Peyer's patch (tissue), 4 donors: ENCODE measurements at regions not wholly inside any gene's neighbourhood (a gene's known extent, or its start where the extent isn't known, plus 50 kb on each side); places are given as distances from the start of the nearest gene placed in this dataset.

Experiments
- DNase-seq, 3 donors: peaks; one replicate each; pipeline ENCODE4 v3.0.0-alpha.2; 2017 to 2019
- H3K27ac ChIP-seq, 4 donors: fragments of 200-600 bp; sonication (generic); one replicate each; pipeline ENCODE4 v1.5.1; 2016 to 2019
- H3K27me3 ChIP-seq, 2 donors: fragments of 200-600 bp; sonication (generic); one replicate each; pipeline ENCODE4 v1.5.1; 2019
- H3K36me3 ChIP-seq, 3 donors: fragments of 200-600 bp; sonication (generic); one replicate each; pipeline ENCODE4 v1.5.1; 2016 to 2019
- H3K4me1 ChIP-seq, 4 donors: fragments of 200-600 bp; sonication (generic); one replicate each; pipeline ENCODE4 v1.5.1; 2016 to 2019
- H3K4me3 ChIP-seq, 4 donors: fragments of 200-600 bp; sonication (generic); 1 replicate in 3 of 4; 2 replicates in 1 of 4; pipeline ENCODE4 v1.5.1; 2016 to 2019; ENCODE audit warnings: mild to moderate bottlenecking in 1 of 4
- H3K9me3 ChIP-seq, 4 donors: fragments of 200-600 bp; sonication (generic); one replicate each; pipeline ENCODE4 v1.5.1; 2016 to 2019; ENCODE audit warnings: mild to moderate bottlenecking in 1 of 4
- POLR2A ChIP-seq, 2 donors: fragments of 450-650 bp; IDR thresholded peaks; one replicate each; pipeline ENCODE4 v1.5.1; 2017; ENCODE audit warnings: antibody characterized with exemption in 2 of 2, mild to moderate bottlenecking in 2 of 2, moderate library complexity in 2 of 2
- TF ChIP-seq, protein P1 (sequence below), 6 experiments: fragments of 450-650 bp in 4 of 6; fragments of 200-600 bp in 2 of 6; sonication (generic) in 1 of 6; IDR thresholded peaks; one replicate each; pipeline ENCODE4 v1.5.1; 2017 to 2019; ENCODE audit warnings: antibody characterized with exemption in 6 of 6, mild to moderate bottlenecking in 3 of 6, moderate library complexity in 1 of 6

GRCh38 chr14:76957224-76957891 is 71.2 kb downstream of the IRF2BPL start:
- DNase-seq, result no peak

GRCh38 chr14:76956316-76957090 is 72.0 kb downstream of the IRF2BPL start:
- H3K27me3 ChIP-seq, result no peaks in the 10 kb centered on the region
- H3K4me3 ChIP-seq, result peak overlapping the region; percentile 38 to 59 (median 55)
- TF ChIP-seq POLR2A (IDR thresholded peaks at IDR 0.05), result peak; percentile 34 to 39
- TF ChIP-seq, protein P1, sequence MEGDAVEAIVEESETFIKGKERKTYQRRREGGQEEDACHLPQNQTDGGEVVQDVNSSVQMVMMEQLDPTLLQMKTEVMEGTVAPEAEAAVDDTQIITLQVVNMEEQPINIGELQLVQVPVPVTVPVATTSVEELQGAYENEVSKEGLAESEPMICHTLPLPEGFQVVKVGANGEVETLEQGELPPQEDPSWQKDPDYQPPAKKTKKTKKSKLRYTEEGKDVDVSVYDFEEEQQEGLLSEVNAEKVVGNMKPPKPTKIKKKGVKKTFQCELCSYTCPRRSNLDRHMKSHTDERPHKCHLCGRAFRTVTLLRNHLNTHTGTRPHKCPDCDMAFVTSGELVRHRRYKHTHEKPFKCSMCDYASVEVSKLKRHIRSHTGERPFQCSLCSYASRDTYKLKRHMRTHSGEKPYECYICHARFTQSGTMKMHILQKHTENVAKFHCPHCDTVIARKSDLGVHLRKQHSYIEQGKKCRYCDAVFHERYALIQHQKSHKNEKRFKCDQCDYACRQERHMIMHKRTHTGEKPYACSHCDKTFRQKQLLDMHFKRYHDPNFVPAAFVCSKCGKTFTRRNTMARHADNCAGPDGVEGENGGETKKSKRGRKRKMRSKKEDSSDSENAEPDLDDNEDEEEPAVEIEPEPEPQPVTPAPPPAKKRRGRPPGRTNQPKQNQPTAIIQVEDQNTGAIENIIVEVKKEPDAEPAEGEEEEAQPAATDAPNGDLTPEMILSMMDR (IDR thresholded peaks at IDR 0.05), result peak in 3 of 6 experiments; percentile 37 to 44 (median 42)
- H3K36me3 ChIP-seq, result no peaks in the 10 kb centered on the region
- DNase-seq, result peak; percentile 83 to 94 (median 90)
- H3K27ac ChIP-seq, result peak overlapping the region; percentile 85 to 94 (median 90)
- no peaks in the 10 kb centered on the region for H3K9me3 ChIP-seq
- H3K4me1 ChIP-seq, result peaks cover 3 to 42% (median 19%) of the 10 kb centered on the region in 4 donors

More at GRCh38 chr14:76957224-76957891, 71.2 kb downstream of the IRF2BPL start:
- Histone ChIP-seq H3K27ac (peak overlapping the region; percentile 85 to 94 (median 90)), H3K9me3 (no peaks in the 10 kb centered on the region), H3K36me3 (no peaks in the 10 kb centered on the region), H3K27me3 (no peaks in the 10 kb centered on the region), H3K4me3 (peak overlapping the region in 1 of 4 donors; percentile 56), H3K4me1 (peaks cover 3 to 45% (median 22%) of the 10 kb centered on the region in 4 donors)
- TF ChIP-seq, protein P1 (IDR thresholded peaks at IDR 0.05), result no peak
- no peak for TF ChIP-seq POLR2A (IDR thresholded peaks at IDR 0.05)

GRCh38 chr14:76955575-76956315 is 72.8 kb downstream of the IRF2BPL start:
- peaks cover 3 to 42% (median 17%) of the 10 kb centered on the region in 4 donors for H3K4me1 ChIP-seq
- H3K9me3 ChIP-seq, result no peaks in the 10 kb centered on the region
- peak overlapping the region; percentile 38 to 59 (median 55) for H3K4me3 ChIP-seq
- peak in 2 of 3 donors; percentile 62 to 63 for DNase-seq
- no peaks in the 10 kb centered on the region for H3K36me3 ChIP-seq
- peak overlapping the region; percentile 85 to 94 (median 90) for H3K27ac ChIP-seq
- H3K27me3 ChIP-seq, result no peaks in the 10 kb centered on the region
- TF ChIP-seq, protein P1 (IDR thresholded peaks at IDR 0.05), result no peak
- no peak for TF ChIP-seq POLR2A (IDR thresholded peaks at IDR 0.05)

- TF ChIP-seq, protein P1 (IDR thresholded peaks at IDR 0.05), result no peak
- no peak for TF ChIP-seq POLR2A (IDR thresholded peaks at IDR 0.05)
- peaks cover 3 to 42% (median 17%) of the 10 kb centered on the region in 4 donors for H3K4me1 ChIP-seq
These were observed 73.9 kb downstream of the IRF2BPL start for GRCh38 chr14:76954394-76955190.

More at GRCh38 chr14:76954394-76955190, 73.9 kb downstream of the IRF2BPL start:
- Histone ChIP-seq H3K36me3 (no peaks in the 10 kb centered on the region), H3K27me3 (no peaks in the 10 kb centered on the region), H3K4me3 (no peak overlapping the region), H3K27ac (peak overlapping the region in 3 of 4 donors; percentile 85 to 94 (median 93)), H3K9me3 (no peaks in the 10 kb centered on the region)
- no peak for DNase-seq
